GM21447 (cell line): ENCODE measurements at regions not wholly inside any gene's neighbourhood (a gene's known extent, or its start where the extent isn't known, plus 50 kb on each side); places are given as distances from the start of the nearest gene placed in this dataset.
"Not testable (repeated sequence)": the region's sequence is repeated elsewhere in the genome, so short reads cannot be mapped to it uniquely, and the experiment has no call there.

Experiments used
- ATAC-seq: cut with Tn5 transposase; IDR thresholded peaks from one replicate; pipeline ENCODE4 v1.9.1; 2021; ENCODE audit not compliant: unreplicated experiment

GRCh38 chr4:25981749-25982148 lies 67.7 kb downstream of the SMIM20 start:
- ATAC-seq, result no peak

- no peak for ATAC-seq
These were observed 68.9 kb downstream of the SMIM20 start for GRCh38 chr4:25982962-25983361.

GRCh38 chr4:25984266-25984665 lies 70.2 kb downstream of the SMIM20 start:
- ATAC-seq, result no peak

GRCh38 chr4:25984796-25985195 lies 70.8 kb downstream of the SMIM20 start:
- ATAC-seq, result no peak

- no peak for ATAC-seq
These were observed 72.8 kb downstream of the SMIM20 start for GRCh38 chr4:25986807-25987206.

GRCh38 chr4:25991340-25991739 lies 77.3 kb downstream of the SMIM20 start:
- no peak for ATAC-seq

GRCh38 chr4:25993395-25994185 lies 79.6 kb downstream of the SMIM20 start:
- no peak for ATAC-seq

GRCh38 chr4:25994577-25994976 lies 80.6 kb downstream of the SMIM20 start:
- not testable (repeated sequence) for ATAC-seq

GRCh38 chr4:26000274-26000950 lies 86.4 kb downstream of the SMIM20 start:
- no peak for ATAC-seq

GRCh38 chr4:26001413-26001812 lies 87.4 kb downstream of the SMIM20 start:
- no peak for ATAC-seq

GRCh38 chr4:26001816-26002215 lies 87.8 kb downstream of the SMIM20 start:
- no peak for ATAC-seq

- no peak for ATAC-seq
These were observed 89.0 kb downstream of the SMIM20 start for GRCh38 chr4:26003056-26003455.

GRCh38 chr4:26004290-26004689 lies 90.3 kb downstream of the SMIM20 start:
- ATAC-seq, result no peak

- no peak for ATAC-seq
These were observed 91.7 kb downstream of the SMIM20 start for GRCh38 chr4:26005764-26006163.

GRCh38 chr4:26008737-26009136 lies 94.7 kb downstream of the SMIM20 start:
- no peak for ATAC-seq

- ATAC-seq, result no peak
These were observed 95.5 kb downstream of the SMIM20 start for GRCh38 chr4:26009502-26009901.

- ATAC-seq, result no peak
These were observed 96.3 kb downstream of the SMIM20 start for GRCh38 chr4:26010304-26010703.

- ATAC-seq, result no peak
These were observed 99.6 kb downstream of the SMIM20 start for GRCh38 chr4:26013629-26014028.

GRCh38 chr4:26015133-26015651 lies 101.2 kb downstream of the SMIM20 start:
- no peak for ATAC-seq

- no peak for ATAC-seq
These were observed 101.9 kb downstream of the SMIM20 start for GRCh38 chr4:26015906-26016305.

- no peak for ATAC-seq
These were observed 103.5 kb downstream of the SMIM20 start for GRCh38 chr4:26017531-26017930.
